Adipose tissue (tissue), 3 donors: ENCODE measurements at regions not wholly inside any gene's neighbourhood (a gene's known extent, or its start where the extent isn't known, plus 50 kb on each side); places are given as distances from the start of the nearest gene placed in this dataset.
"Not testable (repeated sequence)": the region's sequence is repeated elsewhere in the genome, so short reads cannot be mapped to it uniquely, and the experiment has no call there.

Experiments
- H3K27ac ChIP-seq: one replicate; pipeline ENCODE4 v1.5.1; 2013; ENCODE audit warnings: low read depth, low read length
- WGBS, 3 donors: extraction: QIAGEN DNeasy Blood & Tissue Kit; methylation state at CpG; one replicate each; pipeline ENCODE4 v1.1.7; 2013; 5-methylcytosine and 5-hydroxymethylcytosine counted together
- donor health status: healthy with polysubstance abuse.
- donor health status: Bipolar disorder and iron deficiency.
- donor health status: healthy.

DNA sequence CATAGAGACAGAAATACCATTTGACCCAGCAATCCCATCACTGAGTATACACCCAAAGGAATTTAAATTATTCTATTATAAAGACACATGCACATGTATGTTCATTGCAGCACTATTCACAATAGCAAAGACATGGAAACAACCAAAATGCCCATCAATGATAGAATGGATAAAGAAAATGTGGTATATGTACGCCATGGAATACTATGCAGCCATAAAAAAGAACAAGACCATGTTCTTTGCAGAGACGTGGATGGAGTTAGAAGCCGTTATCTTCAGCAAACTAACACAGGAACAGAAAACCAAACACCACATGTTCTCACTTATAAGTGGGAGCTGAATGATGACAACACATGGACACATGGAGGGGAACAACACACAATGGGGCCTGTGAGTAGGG is 444.0 kb downstream of the CD83 start:
- WGBS, 3 donors, result 70 to 96% (median 94%) methylated on average over 3 of the region's 3 CpGs
- H3K27ac ChIP-seq, result not testable (repeated sequence)

GRCh38 chr6:14567842-14568241 is 450.3 kb downstream of the CD83 start:
- 53 to 94% (median 80%) methylated on average over 1 of the region's 1 CpG for WGBS, 3 donors
- H3K27ac ChIP-seq, result no peak overlapping the region

DNA sequence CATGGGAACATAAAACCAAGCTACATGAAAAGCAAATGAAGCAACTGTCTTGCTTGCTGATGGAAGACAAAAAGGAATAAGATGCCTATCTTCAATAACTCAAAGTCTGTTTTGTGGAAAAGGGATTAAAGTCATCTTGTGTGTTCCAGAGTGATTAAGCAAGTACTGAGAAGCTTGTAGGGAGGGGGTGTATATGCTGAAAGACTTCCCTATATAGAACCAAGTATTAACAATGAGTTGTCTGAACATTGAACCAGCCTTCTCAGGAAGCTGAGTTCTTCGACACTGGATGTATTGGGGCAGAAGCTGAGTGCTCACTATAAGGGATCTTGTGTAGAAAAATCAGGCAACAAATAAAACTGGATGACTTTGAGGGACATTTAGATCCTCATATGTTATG is 451.8 kb downstream of the CD83 start:
- no peak overlapping the region for H3K27ac ChIP-seq
- WGBS, 3 donors, result 60 to 77% (median 68%) methylated on average over 1 of the region's 1 CpG

DNA sequence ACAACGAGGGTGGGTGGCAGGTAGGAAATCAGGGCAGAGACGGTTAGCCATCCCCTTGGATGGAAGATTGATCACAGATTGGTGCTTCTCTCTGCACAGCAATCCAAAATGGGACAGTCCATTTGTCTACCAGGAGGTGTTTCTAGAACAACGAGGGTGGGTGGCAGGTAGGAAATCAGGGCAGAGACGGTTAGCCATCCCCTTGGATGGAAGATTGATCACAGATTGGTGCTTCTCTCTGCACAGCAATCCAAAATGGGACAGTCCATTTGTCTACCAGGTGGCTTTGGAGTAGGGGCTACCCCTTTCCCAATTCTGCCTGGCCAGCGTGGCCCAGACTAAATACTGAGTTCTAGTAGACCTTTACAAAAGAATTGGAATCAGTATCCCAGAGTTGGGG is 452.3 kb downstream of the CD83 start:
- H3K27ac ChIP-seq, result not testable (repeated sequence)
- WGBS, 3 donors, result 72 to 98% (median 96%) methylated on average over 5 of the region's 5 CpGs

DNA sequence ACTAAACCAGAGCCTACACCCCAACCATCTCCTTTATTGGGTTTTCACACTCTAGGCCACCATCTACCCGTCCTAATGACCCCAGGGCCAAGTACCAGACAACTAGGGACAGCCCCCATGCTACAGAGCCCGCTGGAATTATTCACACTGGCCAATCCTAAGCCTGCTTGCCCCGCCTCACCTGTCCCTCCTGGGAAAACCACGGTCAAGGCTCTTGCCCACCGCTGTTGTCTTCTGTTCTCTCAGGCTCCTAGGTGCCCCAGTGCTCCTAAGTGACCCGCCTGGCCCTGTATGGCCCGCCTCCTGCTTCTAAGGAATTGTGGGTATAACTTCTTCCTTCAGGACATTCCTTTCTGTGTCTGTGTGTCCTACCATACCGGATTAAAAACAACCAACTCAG is 453.4 kb downstream of the CD83 start:
- 82 to 97% (median 97%) methylated on average over 8 of the region's 8 CpGs for WGBS, 3 donors
- no peak overlapping the region for H3K27ac ChIP-seq

- no peak overlapping the region for H3K27ac ChIP-seq
- WGBS, 3 donors, result 88 to 93% (median 90%) methylated on average over 7 of the region's 7 CpGs
These were observed 454.2 kb downstream of the CD83 start for GRCh38 chr6:14571746-14572145.

DNA sequence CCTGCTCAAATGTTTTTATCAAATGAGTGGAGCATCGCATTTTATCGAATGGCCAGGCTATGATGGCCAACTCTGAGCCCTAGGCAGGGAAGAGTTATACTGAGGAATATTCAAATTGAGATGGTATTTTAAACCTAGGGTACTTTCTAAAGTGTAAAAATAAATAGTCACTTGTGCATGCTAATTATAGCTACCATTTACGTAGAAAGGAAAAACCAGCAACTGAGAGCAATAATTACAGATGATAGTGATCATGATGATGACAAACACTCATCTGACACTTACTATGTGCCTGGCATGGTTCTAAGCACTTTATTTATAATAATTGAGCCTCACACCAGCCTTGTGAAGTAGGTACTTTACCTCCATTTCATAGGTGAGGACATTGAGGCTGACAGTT is 455.7 kb downstream of the CD83 start:
- no peak overlapping the region for H3K27ac ChIP-seq
- WGBS, 3 donors, result 95 to 98% (median 97%) methylated on average over 3 of the region's 3 CpGs

- H3K27ac ChIP-seq, result no peak overlapping the region
- WGBS, 3 donors, result 75 to 95% (median 83%) methylated on average over 2 of the region's 2 CpGs
These were observed 456.2 kb downstream of the CD83 start for GRCh38 chr6:14573703-14574290.

DNA sequence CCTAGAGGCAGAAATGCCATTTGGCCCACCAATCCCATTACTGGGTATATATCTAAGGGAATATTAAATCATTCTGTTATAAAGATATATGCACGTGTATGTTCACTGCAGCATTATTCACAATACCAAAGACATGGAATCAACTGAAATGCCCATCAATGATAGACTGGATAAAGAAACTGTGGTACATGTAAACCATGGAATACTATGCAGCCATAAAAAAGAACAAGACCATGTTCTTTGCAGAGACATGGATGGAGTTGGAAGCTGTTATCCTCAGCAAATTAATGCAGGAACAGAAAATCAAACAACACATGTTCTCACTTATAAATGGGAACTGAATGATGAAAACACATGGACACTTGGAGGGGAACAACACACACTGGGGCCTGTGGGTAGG is 458.4 kb downstream of the CD83 start:
- 85 to 100% (median 97%) methylated on average over 1 of the region's 1 CpG for whole genome bisulfite sequencing, 3 donors
- no peak overlapping the region for H3K27ac ChIP-seq

DNA sequence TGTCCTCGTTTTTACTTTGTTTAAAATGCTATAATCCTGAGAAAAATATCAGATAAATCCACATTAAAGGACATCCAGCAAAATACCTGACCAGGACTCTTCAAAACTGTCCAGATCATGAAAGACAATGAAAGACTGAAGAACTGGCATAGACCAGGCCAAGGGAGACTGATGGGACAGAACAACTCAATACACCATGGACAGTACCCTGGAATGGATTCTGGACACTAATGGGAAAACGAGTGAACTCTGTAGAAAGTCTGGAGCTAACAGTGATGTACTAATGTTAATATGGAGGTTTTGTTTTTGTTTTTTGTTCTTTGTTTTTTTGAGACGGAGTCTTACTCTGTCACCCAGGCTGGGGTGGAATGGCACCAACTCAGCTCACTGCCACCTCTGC is 461.4 kb downstream of the CD83 start:
- no peak overlapping the region for H3K27ac ChIP-seq
- WGBS, 3 donors, result 55 to 84% (median 79%) methylated on average over 3 of the region's 3 CpGs

DNA sequence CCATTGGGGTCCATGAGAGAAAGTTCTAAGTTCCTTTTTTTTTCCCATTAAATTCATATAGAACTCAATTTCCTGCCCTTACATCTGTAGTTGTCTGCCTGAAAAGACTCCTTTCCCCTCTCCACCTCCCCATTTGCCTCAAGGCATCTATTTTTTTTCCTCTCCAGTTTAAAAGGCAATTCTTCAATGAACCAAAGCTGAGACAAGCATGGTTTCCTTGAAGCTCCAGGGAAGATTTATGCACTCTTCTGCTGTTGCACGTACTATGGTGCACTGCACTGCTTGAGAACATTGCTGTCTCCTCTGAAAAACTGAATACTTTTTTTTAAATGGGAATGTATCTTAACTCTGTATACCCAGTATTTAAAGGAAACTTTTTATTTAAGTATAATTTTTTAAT is 465.2 kb downstream of the CD83 start:
- no peak overlapping the region for H3K27ac ChIP-seq
- 86 to 99% (median 97%) methylated on average over 1 of the region's 1 CpG for WGBS, 3 donors

GRCh38 chr6:14583826-14584225 is 466.3 kb downstream of the CD83 start:
- WGBS, 3 donors, result 53 to 74% (median 68%) methylated on average over 9 of the region's 9 CpGs
- H3K27ac ChIP-seq, result no peak overlapping the region

- H3K27ac ChIP-seq, result no peak overlapping the region
- WGBS, 3 donors, result 55 to 74% (median 63%) methylated on average over 5 of the region's 5 CpGs
These were observed 466.9 kb downstream of the CD83 start for GRCh38 chr6:14584450-14584849.

GRCh38 chr6:14585689-14586088 is 468.1 kb downstream of the CD83 start:
- WGBS, 3 donors, result 74 to 91% (median 75%) methylated on average over 1 of the region's 1 CpG
- no peak overlapping the region for H3K27ac ChIP-seq

DNA sequence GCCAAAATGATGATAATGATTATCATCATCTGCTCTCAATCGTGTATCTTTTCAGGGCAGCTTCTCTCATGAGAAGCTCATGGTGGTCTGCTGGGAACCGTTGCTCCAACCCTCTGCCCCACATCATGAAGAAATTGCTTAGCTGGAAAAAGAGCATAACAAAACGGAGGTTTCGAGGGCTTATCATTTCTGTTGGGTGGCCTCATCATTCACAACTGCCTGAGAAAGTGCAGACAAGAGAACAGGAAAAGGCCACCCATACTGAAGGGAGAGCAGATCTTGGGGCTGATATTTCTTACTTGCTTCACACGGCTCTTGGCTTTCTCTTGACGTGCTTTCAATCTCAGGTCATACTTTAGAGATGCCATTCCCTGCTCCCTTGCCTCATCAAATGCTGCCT is 471.6 kb downstream of the CD83 start:
- H3K27ac ChIP-seq, result no peak overlapping the region
- WGBS, 3 donors, result 69 to 75% (median 74%) methylated on average over 6 of the region's 6 CpGs

- WGBS, 3 donors, result 49 to 52% (median 50%) methylated on average over 6 of the region's 6 CpGs
- no peak overlapping the region for H3K27ac ChIP-seq
These were observed 473.0 kb downstream of the CD83 start for GRCh38 chr6:14590586-14590985.

GRCh38 chr6:14591998-14592397 is 474.4 kb downstream of the CD83 start:
- WGBS, 3 donors, result 88 to 95% (median 88%) methylated on average over 1 of the region's 1 CpG
- H3K27ac ChIP-seq, result no peak overlapping the region

- WGBS, 3 donors, result 69 to 75% (median 70%) methylated on average over 4 of the region's 4 CpGs
- no peak overlapping the region for H3K27ac ChIP-seq
These were observed 475.7 kb downstream of the CD83 start for GRCh38 chr6:14593286-14593685.

GRCh38 chr6:14595751-14596150 is 478.2 kb downstream of the CD83 start:
- 44 to 97% (median 70%) methylated on average over 2 of the region's 2 CpGs for WGBS, 3 donors
- H3K27ac ChIP-seq, result no peak overlapping the region

GRCh38 chr6:14596410-14596809 is 478.8 kb downstream of the CD83 start:
- H3K27ac ChIP-seq, result no peak overlapping the region
- WGBS, 3 donors, result 56 to 90% (median 64%) methylated on average over 4 of the region's 4 CpGs

DNA sequence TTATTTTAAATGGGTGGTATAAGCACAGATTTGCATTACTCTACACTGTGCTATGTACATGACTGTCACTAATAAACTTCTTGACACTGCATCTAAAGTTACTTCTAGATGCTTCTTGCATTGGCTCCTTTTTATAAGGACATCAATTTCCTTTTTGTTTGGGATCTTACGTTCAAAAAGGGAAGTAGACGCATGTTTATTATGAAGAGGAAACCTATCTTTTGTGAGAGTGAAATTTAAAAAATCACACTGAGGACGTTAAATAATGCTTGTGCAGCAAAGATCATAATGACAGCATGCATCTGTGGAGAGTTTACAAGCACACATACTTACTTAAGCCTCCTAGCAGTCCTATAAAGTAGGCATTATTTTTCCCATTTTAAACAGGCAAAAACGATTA is 479.5 kb downstream of the CD83 start:
- WGBS, 3 donors, result 47 to 69% (median 51%) methylated on average over 4 of the region's 4 CpGs
- H3K27ac ChIP-seq, result no peak overlapping the region
